ENCODE measurements at regions not wholly inside any gene's neighbourhood (a gene's known extent, or its start where the extent isn't known, plus 50 kb on each side); places are given as distances from the start of the nearest gene placed in this dataset.

GRCh38 chr6:96394727-96395126 is 126.9 kb upstream of the UFL1 start:
- CTCF ChIA-PET (ENCODE audit: low intra/inter-chr PET ratio), result no interaction called here
- no peak overlapping the region for H3K4me2 ChIP-seq (ENCODE audit: insufficient read depth, low read length)
- intact Hi-C loops (cut with micrococcal nuclease), result no loop called here
- BruUV-seq (replicated peaks), result no TSS peak
- H3K27me3 ChIP-seq (ENCODE audit: control insufficient read depth in 2 of 2, insufficient read depth in 2 of 2, low read length in 2 of 2), result no peaks in the 10 kb centered on the region
- H3K27ac ChIP-seq (ENCODE audit: extremely low read depth, low read depth, low read length), result no peak overlapping the region
- H2AFZ ChIP-seq (ENCODE audit: low read depth, low read length), result no peak overlapping the region
- no peaks in the 10 kb centered on the region for H3K9me1 ChIP-seq (ENCODE audit: control insufficient read depth, insufficient read depth, low read length)
- no peak for DNase-seq (ENCODE audit: extremely low read depth in 1 of 4, low spot score in 3 of 4)
- POLR2A ChIA-PET, result no interaction called here
- H3K9ac ChIP-seq (ENCODE audit: insufficient read depth in 1 of 2, low read depth in 2 of 2, low read length in 2 of 2), result no peak overlapping the region
- no peak for TF ChIP-seq RBM34 (IDR thresholded peaks at IDR 0.05; ENCODE audit: borderline replicate concordance, insufficient read depth, low read length)
- TF ChIP-seq MEF2D (tag; conservative IDR thresholded peaks at IDR 0.05; ENCODE audit: low read depth), result no peak
- no peak for TF ChIP-seq ZSCAN29 (IDR thresholded peaks at IDR 0.05)
- TF ChIP-seq CEBPG (CRISPR knock-in tag; IDR thresholded peaks at IDR 0.05), result no peak
- no peak for TF ChIP-seq CEBPG (tag; conservative IDR thresholded peaks at IDR 0.05 in 1 of 2, IDR thresholded peaks at IDR 0.05 in 1 of 2)
- TF ChIP-seq ZNF143 (CRISPR knock-in tag; IDR thresholded peaks at IDR 0.05), result no peak
- no peak for TF ChIP-seq ZNF609 (CRISPR knock-in tag; IDR thresholded peaks at IDR 0.05; ENCODE audit: borderline replicate concordance)
- no peak for TF ChIP-seq LEF1 (IDR thresholded peaks at IDR 0.05)
- no peak for TF ChIP-seq NFIX (CRISPR knock-in tag; IDR thresholded peaks at IDR 0.05; ENCODE audit: low read depth)
- no peak for TF ChIP-seq ZNF583 (CRISPR knock-in tag; IDR thresholded peaks at IDR 0.05)
- no peak for TF ChIP-seq MAFF (IDR thresholded peaks at IDR 0.05; ENCODE audit: low read length)
- TF ChIP-seq CCAR2 (IDR thresholded peaks at IDR 0.05; ENCODE audit: low read depth, low read length), result no peak
- no peak for TF ChIP-seq MTA1 (IDR thresholded peaks at IDR 0.05; ENCODE audit: borderline replicate concordance)
- TF ChIP-seq HNRNPLL (IDR thresholded peaks at IDR 0.05; ENCODE audit: low read depth, low read length, poor library complexity, severe bottlenecking), result no peak
- no peak for TF ChIP-seq PKNOX1 (IDR thresholded peaks at IDR 0.05)
- TF ChIP-seq ELF2 (CRISPR knock-in tag; IDR thresholded peaks at IDR 0.05), result no peak
- TF ChIP-seq SNRNP70 (optimal IDR thresholded peaks at IDR 0.05; ENCODE audit: low read depth, low read length), result no peak
- no peak for TF ChIP-seq RHOXF2B (CRISPR knock-in tag; conservative IDR thresholded peaks at IDR 0.05)
- H4K20me1 ChIP-seq (replicated peaks; ENCODE audit: control insufficient read depth, insufficient read depth, low read length), result no peaks in the 10 kb centered on the region
- in situ Hi-C loops (cut with MboI), result no loop called here
- H3K4me1 ChIP-seq (replicated peaks in 1 of 2; ENCODE audit: control insufficient read depth in 2 of 2, insufficient read depth in 2 of 2, low read length in 2 of 2), result no peaks in the 10 kb centered on the region
- ATAC-seq, result no peak
- no peaks in the 10 kb centered on the region; the same call in 1 of the 2 replicates for H3K9me3 ChIP-seq (replicated peaks; ENCODE audit: control insufficient read depth, insufficient read depth, low read depth, low read length)
- H3K36me3 ChIP-seq (ENCODE audit: control insufficient read depth, insufficient read depth, low read length), result no peaks in the 10 kb centered on the region
- no peaks in the 10 kb centered on the region for H3K79me2 ChIP-seq (ENCODE audit: control insufficient read depth, insufficient read depth, low read length)
- 3% methylated on average over 3 of the region's 3 CpGs for WGBS (ENCODE audit: insufficient coverage, low coverage, missing lambda C conversion rate)
- no peak overlapping the region for H3K4me3 ChIP-seq
- FAIRE-seq, result no peak
